ENCODE measurements at regions not wholly inside any gene's neighbourhood (a gene's known extent, or its start where the extent isn't known, plus 50 kb on each side); places are given as distances from the start of the nearest gene placed in this dataset.

GRCh38 chrX:120736989-120737388 lies 107.1 kb upstream of the C1GALT1C1 start:
- TF ChIP-seq CREB1 (IDR thresholded peaks at IDR 0.05; ENCODE audit: low read depth) (no peak), CEBPB (IDR thresholded peaks at IDR 0.05) (no peak), ZBTB7A (IDR thresholded peaks at IDR 0.05; ENCODE audit: low read depth) (no peak), FOXM1 (IDR thresholded peaks at IDR 0.05; ENCODE audit: borderline replicate concordance, low read depth) (no peak), NFIC (IDR thresholded peaks at IDR 0.05) (no peak), TCF12 (IDR thresholded peaks at IDR 0.05; ENCODE audit: low read depth) (no peak), EP300 (IDR thresholded peaks at IDR 0.05; ENCODE audit: borderline replicate concordance) (no peak), YY1 (IDR thresholded peaks at IDR 0.05; ENCODE audit: low read depth) (no peak), RAD21 (IDR thresholded peaks at IDR 0.05; ENCODE audit: low read depth) (no peak), EGR1 (IDR thresholded peaks at IDR 0.05) (no peak), USF1 (IDR thresholded peaks at IDR 0.05) (no peak), TAF1 (IDR thresholded peaks at IDR 0.05; ENCODE audit: low read depth) (no peak), TEAD4 (IDR thresholded peaks at IDR 0.05) (no peak), REST (IDR thresholded peaks at IDR 0.05; ENCODE audit: low read depth) (no peak)
- TF ChIP-seq, protein P1, sequence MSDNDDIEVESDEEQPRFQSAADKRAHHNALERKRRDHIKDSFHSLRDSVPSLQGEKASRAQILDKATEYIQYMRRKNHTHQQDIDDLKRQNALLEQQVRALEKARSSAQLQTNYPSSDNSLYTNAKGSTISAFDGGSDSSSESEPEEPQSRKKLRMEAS (IDR thresholded peaks at IDR 0.05), result no peak

DNA sequence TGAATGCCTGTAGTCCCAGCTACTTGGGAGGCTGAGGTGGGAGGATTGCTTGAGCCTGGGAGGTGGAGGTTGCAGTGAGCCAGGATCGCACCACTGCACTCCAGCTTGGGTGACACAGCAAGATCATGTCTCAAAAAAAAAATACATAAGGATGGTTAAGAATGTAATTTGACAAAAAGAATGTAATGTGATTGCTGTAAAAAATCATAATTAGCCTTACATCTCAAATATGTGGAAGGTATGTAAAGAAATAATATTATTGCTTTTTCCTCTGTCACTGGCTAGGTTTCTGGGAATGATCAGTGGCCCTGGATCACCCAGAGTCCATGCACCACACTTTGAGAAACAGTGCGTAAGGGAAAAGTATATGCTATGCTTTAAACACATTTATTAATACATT lies 106.1 kb upstream of the C1GALT1C1 start:
- TF ChIP-seq CREB1 (IDR thresholded peaks at IDR 0.05; ENCODE audit: low read depth) (no peak), REST (IDR thresholded peaks at IDR 0.05; ENCODE audit: low read depth) (no peak), FOXM1 (IDR thresholded peaks at IDR 0.05; ENCODE audit: borderline replicate concordance, low read depth) (no peak), YY1 (IDR thresholded peaks at IDR 0.05; ENCODE audit: low read depth) (no peak), RAD21 (IDR thresholded peaks at IDR 0.05; ENCODE audit: low read depth) (no peak), EGR1 (IDR thresholded peaks at IDR 0.05) (no peak)
- TF ChIP-seq, protein P1 (IDR thresholded peaks at IDR 0.05), result no peak

DNA sequence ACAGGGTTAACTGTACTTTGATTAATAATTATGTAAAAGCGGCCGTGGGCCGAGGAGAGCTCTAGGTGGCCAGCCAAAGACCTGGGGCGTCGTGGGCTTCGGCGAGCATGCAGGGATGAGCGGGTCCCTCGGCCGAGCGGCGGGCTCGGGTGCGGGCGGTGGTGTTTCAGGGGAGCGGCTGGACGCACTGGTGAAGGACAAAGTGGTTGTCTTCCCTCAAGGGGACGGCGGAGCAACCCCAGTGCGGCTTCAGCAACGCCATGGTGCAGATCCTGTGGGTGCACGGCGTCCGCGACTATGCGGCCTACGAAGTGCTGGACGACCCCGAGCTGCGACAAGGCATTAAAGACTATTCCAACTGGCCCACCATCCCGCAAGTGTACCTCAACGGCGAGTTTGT lies 103.0 kb upstream of the C1GALT1C1 start:
- TF ChIP-seq RAD21 (IDR thresholded peaks at IDR 0.05; ENCODE audit: low read depth) (no peak), TEAD4 (IDR thresholded peaks at IDR 0.05) (no peak), CREB1 (IDR thresholded peaks at IDR 0.05; ENCODE audit: low read depth) (no peak), EP300 (IDR thresholded peaks at IDR 0.05; ENCODE audit: borderline replicate concordance) (no peak), TCF12 (IDR thresholded peaks at IDR 0.05; ENCODE audit: low read depth) (no peak), USF1 (IDR thresholded peaks at IDR 0.05) (no peak), REST (IDR thresholded peaks at IDR 0.05; ENCODE audit: low read depth) (no peak)

GRCh38 chrX:120732461-120732860 lies 102.6 kb upstream of the C1GALT1C1 start:
- no peak for TF ChIP-seq EGR1 (IDR thresholded peaks at IDR 0.05)
- TF ChIP-seq ZBTB7A (IDR thresholded peaks at IDR 0.05; ENCODE audit: low read depth), result no peak
- TF ChIP-seq FOXM1 (IDR thresholded peaks at IDR 0.05; ENCODE audit: borderline replicate concordance, low read depth), result no peak
- TF ChIP-seq, protein P1 (IDR thresholded peaks at IDR 0.05), result no peak
- no peak for TF ChIP-seq NFIC (IDR thresholded peaks at IDR 0.05)
- no peak for TF ChIP-seq REST (IDR thresholded peaks at IDR 0.05; ENCODE audit: low read depth)
- no peak for TF ChIP-seq YY1 (IDR thresholded peaks at IDR 0.05; ENCODE audit: low read depth)
- no peak for TF ChIP-seq CREB1 (IDR thresholded peaks at IDR 0.05; ENCODE audit: low read depth)
